ENCODE measurements at regions not wholly inside any gene's neighbourhood (a gene's known extent, or its start where the extent isn't known, plus 50 kb on each side); places are given as distances from the start of the nearest gene placed in this dataset.

DNA sequence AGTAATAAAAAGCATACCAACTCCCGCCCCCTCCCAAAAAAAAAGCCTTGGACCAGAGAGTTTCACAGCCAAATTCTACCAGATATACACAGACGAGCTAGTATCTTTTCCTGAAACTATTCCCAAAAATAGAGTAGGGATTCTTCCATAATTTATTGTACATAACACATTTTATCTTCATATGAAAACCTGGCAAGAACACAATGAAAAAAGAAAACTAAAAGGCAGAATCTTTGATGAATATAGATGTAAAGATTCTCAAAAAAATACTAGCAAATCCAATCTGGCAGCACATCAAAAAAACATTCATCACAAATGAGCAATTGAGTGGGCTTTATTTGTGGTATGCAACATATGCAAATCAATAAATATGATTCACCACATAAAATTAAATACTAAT lies 798.8 kb downstream of the CDH18 start:
- TF ChIP-seq TAF1 (IDR thresholded peaks at IDR 0.05; ENCODE audit: low read depth, low read length) (no peak), CBX5 (IDR thresholded peaks at IDR 0.05; ENCODE audit: low read depth, low read length) (no peak), TBP (IDR thresholded peaks at IDR 0.05; ENCODE audit: low read depth, low read length) (no peak), ASH2L (IDR thresholded peaks at IDR 0.05; ENCODE audit: low read length) (no peak), PHF8 (conservative IDR thresholded peaks at IDR 0.05; ENCODE audit: low read depth, low read length) (no peak), EZH2 (IDR thresholded peaks at IDR 0.05; ENCODE audit: low read depth, low read length, severe bottlenecking) (no peak)

Data from H1 (cell line).